A673 (cell line): ENCODE measurements at regions not wholly inside any gene's neighbourhood (a gene's known extent, or its start where the extent isn't known, plus 50 kb on each side); places are given as distances from the start of the nearest gene placed in this dataset.

ENCODE experiments used
- EZH2 ChIP-seq: fragments of 200-600 bp; sonication (generic); IDR thresholded peaks from 2 replicates; pipeline ENCODE4 v1.6.1; 2017; ENCODE audit warnings: borderline replicate concordance, low read depth, mild to moderate bottlenecking, mixed read lengths, antibody characterized with exemption, low read length; ENCODE audit not compliant: poor library complexity, severe bottlenecking
- TF ChIP-seq, protein P1 (sequence below): fragments of 300-800, 200-600 bp; sonication (generic); conservative IDR thresholded peaks from 2 replicates; pipeline ENCODE4 v1.5.1; 2017; ENCODE audit warnings: low read depth, mild to moderate bottlenecking, antibody characterized with exemption, low read length, moderate library complexity, mixed read lengths

DNA sequence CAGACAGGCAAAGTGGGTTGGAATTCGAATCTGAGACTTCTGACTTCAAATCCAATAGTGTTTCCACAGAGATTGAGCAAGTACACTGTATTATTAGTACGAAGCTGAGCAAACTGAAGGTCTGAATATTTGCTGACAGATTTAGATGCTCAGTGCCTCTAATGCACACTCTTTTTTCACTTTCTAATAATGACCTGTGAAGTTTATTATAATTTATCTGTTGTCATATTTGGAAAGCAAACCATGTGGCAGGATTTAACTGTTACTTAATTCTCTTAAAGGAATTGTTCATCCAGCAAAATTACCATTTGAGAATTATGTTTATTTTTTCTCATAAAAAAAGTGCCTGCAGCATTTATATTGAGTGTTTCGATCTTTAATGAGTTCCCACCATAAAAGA, 277.3 kb downstream of the DMRT2 start:
- TF ChIP-seq, protein P1, sequence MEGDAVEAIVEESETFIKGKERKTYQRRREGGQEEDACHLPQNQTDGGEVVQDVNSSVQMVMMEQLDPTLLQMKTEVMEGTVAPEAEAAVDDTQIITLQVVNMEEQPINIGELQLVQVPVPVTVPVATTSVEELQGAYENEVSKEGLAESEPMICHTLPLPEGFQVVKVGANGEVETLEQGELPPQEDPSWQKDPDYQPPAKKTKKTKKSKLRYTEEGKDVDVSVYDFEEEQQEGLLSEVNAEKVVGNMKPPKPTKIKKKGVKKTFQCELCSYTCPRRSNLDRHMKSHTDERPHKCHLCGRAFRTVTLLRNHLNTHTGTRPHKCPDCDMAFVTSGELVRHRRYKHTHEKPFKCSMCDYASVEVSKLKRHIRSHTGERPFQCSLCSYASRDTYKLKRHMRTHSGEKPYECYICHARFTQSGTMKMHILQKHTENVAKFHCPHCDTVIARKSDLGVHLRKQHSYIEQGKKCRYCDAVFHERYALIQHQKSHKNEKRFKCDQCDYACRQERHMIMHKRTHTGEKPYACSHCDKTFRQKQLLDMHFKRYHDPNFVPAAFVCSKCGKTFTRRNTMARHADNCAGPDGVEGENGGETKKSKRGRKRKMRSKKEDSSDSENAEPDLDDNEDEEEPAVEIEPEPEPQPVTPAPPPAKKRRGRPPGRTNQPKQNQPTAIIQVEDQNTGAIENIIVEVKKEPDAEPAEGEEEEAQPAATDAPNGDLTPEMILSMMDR, result no peak
- no peak for TF ChIP-seq EZH2
